Muscle layer of colon (tissue), 2 donors: ENCODE measurements at regions not wholly inside any gene's neighbourhood (a gene's known extent, or its start where the extent isn't known, plus 50 kb on each side); places are given as distances from the start of the nearest gene placed in this dataset.

ENCODE experiments used
- H3K27ac ChIP-seq: one replicate; pipeline ENCODE4 v1.7.0; 2013; ENCODE audit warnings: low read depth, mild to moderate bottlenecking, low read length, moderate library complexity
- H3K27me3 ChIP-seq, 2 donors: one replicate each; pipeline ENCODE4 v1.7.0; 2013; ENCODE audit warnings: low read length in 2 of 2, mild to moderate bottlenecking in 2 of 2; ENCODE audit not compliant: insufficient read depth in 2 of 2, control insufficient read depth in 1 of 2
- H3K36me3 ChIP-seq: one replicate; pipeline ENCODE4 v1.7.0; 2013; ENCODE audit warnings: mild to moderate bottlenecking, low read length; ENCODE audit not compliant: insufficient read depth
- H3K4me1 ChIP-seq: one replicate; pipeline ENCODE4 v1.7.0; 2013; ENCODE audit warnings: mild to moderate bottlenecking, low read length; ENCODE audit not compliant: insufficient read depth
- H3K4me3 ChIP-seq, 2 donors: one replicate each; pipeline ENCODE4 v1.7.0; 2013; ENCODE audit warnings: low read length in 2 of 2, low read depth in 1 of 2, mild to moderate bottlenecking in 1 of 2, moderate library complexity in 1 of 2
- H3K9ac ChIP-seq: one replicate; pipeline ENCODE4 v1.7.0; 2013; ENCODE audit warnings: low read length
- H3K9me3 ChIP-seq: one replicate; pipeline ENCODE4 v1.7.0; 2013; ENCODE audit warnings: mild to moderate bottlenecking, low read length
- donor health status: abdominal sarcoma.
- donor health status: Adenocarcinoma of cecum.

DNA sequence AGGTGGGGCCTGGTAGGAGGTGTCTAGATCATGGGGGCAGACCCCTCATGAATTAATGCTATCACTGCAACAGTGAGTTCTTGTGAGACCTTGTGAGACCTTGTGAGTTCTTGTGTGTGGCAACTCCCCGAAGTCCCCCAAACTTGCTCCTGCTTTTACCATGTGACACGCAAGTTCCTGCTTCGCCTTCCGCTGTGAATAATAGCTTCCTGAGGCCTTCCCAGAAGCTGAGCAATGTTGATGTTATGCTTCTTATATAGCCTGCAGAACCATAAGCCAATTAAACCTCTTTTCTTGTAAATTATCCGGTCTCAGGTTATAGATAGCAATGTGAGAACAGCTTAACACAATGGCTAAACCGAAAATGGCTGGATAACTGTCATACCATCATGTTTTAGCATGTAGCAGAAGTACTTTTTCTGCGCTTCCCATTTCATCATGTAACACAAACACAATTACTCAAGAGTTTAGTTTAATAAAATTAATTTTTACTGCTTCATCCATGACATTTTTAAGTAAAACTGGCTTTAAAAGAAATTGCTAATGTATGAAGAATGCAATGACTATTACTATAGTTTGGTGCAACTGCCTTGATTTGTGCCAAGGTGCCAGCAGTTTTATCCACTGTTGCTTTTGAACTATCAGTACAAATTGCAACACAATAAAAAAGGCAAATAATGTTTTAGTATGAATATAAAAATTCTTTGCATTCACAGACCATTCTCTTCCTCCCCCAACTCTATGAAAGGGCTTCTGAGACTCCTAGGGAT lies 87.7 kb upstream of the TMEM168 start:
- H3K9me3 ChIP-seq, result no peaks in the 10 kb centered on the region
- no peaks in the 10 kb centered on the region for H3K4me1 ChIP-seq
- H3K27me3 ChIP-seq, result no peaks in the 10 kb centered on the region
- no peaks in the 10 kb centered on the region for H3K36me3 ChIP-seq
- no peak overlapping the region for H3K9ac ChIP-seq
- H3K27ac ChIP-seq, result no peak overlapping the region
- H3K4me3 ChIP-seq, result no peak overlapping the region

DNA sequence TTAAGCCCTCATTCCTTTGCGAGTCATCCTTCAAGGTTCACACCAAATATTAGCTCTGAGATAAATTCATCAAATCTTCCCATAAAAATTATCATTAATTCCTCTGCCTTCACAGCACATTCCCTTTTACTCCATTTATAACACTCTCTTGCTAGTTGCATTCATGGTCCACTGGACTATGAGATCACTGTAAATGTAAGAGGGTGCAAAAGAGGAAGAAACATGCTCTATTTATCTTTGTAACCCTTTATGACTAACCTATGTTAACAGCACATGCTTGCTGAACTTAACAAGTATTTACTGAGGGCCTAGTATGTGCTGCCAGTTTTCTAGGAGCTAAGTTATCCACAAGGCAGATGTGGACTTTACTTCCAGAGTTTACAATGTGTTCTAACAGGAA lies 86.7 kb upstream of the TMEM168 start:
- H3K27me3 ChIP-seq, result no peaks in the 10 kb centered on the region
- no peak overlapping the region for H3K9ac ChIP-seq
- H3K36me3 ChIP-seq, result no peaks in the 10 kb centered on the region
- no peak overlapping the region for H3K4me3 ChIP-seq
- H3K4me1 ChIP-seq, result no peaks in the 10 kb centered on the region
- H3K27ac ChIP-seq, result no peak overlapping the region
- H3K9me3 ChIP-seq, result no peaks in the 10 kb centered on the region

DNA sequence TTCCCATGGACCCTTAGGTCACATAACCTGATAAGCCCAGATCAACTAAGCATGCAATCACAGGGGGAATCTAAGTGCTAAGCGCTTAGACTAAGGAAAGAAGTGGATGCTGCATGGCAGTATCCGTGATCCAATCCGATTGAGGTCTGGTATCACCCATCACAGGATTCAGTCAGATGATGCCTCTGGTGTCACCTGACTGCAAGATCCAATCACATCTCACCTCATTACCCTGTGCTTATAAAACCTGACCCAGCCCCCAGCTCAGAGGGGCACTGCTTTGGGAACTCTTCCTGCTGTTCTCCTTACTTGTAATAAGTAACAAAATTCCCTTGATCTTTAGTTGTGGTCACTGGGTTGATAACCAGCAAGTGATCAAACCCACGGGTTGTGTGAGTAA lies 84.7 kb upstream of the TMEM168 start:
- H3K9me3 ChIP-seq, result no peaks in the 10 kb centered on the region
- H3K36me3 ChIP-seq, result no peaks in the 10 kb centered on the region
- no peak overlapping the region for H3K27ac ChIP-seq
- no peak overlapping the region for H3K4me3 ChIP-seq
- H3K9ac ChIP-seq, result no peak overlapping the region
- H3K4me1 ChIP-seq, result no peaks in the 10 kb centered on the region
- no peaks in the 10 kb centered on the region for H3K27me3 ChIP-seq

DNA sequence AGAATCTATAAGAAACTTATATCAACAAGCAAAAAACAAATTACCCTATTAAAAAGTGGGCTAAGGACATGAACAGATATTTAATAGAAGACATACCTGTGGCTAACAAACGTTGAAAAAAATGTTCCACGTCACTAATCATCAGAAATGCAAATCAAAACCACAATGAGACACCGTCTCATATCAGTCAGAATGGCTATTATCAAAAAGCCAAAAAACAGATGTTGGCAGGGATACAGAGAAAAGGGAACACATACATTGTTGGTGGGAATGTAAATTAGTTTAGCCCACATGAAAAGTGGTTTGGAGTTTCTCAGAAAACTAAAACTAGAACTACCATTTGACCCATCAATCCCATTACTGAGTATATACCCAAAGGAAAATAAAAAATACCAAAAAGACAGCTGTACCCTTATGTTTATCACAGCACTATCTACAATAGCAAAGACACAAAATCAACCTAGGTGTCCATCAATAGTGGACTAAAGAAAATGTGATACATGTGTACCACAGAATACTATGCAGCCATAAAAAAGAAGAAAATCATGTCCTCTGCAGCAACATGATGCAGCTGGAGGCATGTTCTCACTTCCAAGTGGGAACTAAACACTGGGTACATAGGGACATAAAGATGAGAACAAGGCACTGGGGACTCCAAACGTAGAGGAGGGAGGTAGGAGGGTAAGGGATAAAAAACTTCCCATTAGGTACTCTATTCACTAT lies 83.8 kb upstream of the TMEM168 start:
- no peaks in the 10 kb centered on the region for H3K9me3 ChIP-seq
- no peaks in the 10 kb centered on the region for H3K36me3 ChIP-seq
- no peaks in the 10 kb centered on the region for H3K27me3 ChIP-seq
- H3K27ac ChIP-seq, result no peak overlapping the region
- no peaks in the 10 kb centered on the region for H3K4me1 ChIP-seq
- no peak overlapping the region for H3K4me3 ChIP-seq
- H3K9ac ChIP-seq, result no peak overlapping the region

GRCh38 chr7:112869111-112869774 lies 79.0 kb upstream of the TMEM168 start:
- Histone ChIP-seq H3K27me3 (no peaks in the 10 kb centered on the region), H3K36me3 (no peaks in the 10 kb centered on the region), H3K9ac (no peak overlapping the region), H3K4me1 (peaks cover 8% of the 10 kb centered on the region), H3K4me3 (no peak overlapping the region), H3K9me3 (no peaks in the 10 kb centered on the region), H3K27ac (no peak overlapping the region)

DNA sequence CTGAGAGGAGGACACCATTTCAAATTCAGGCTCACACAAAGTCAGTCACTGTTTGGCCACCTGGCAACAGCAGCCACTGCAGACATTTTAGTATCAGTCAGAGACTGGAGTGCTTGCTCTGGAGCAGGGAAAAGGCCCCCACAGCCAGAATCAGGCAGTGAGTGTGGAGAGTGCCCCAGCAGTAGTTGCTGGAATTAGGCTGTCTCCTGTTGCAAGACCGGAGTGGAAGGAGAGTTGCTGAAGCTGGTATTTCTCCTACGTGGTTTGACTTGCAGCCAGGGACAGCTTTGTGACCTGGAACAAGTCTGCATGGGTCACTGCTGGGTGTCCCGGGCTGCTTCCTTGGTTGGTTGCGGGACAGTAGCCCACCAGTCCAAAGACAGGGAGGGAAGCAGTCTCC lies 78.4 kb upstream of the TMEM168 start:
- Histone ChIP-seq H3K9ac (no peak overlapping the region), H3K27ac (no peak overlapping the region), H3K4me1 (peaks cover 8% of the 10 kb centered on the region), H3K27me3 (no peaks in the 10 kb centered on the region), H3K4me3 (no peak overlapping the region), H3K36me3 (no peaks in the 10 kb centered on the region), H3K9me3 (no peaks in the 10 kb centered on the region)

DNA sequence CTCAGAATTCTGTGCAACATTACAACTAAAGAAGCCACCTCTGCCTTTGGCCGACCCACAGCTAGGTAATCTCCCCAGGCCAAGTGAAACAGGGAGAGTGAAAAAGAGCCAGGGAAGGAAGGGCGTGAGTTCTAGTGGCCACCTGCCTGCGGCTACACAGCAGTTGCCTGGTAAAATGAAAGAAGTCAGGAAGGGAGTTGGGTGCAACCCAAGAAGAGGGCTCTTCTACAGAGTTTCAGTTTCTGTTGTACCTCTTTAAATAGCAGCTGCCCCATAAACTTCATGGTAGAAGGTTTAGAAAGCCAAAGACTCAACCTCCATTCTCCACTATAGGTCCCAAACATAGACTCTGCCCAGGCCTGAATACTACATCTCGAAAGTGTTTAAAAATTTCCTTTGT lies 76.2 kb upstream of the TMEM168 start:
- no peaks in the 10 kb centered on the region for H3K36me3 ChIP-seq
- H3K4me1 ChIP-seq, result peaks cover 8% of the 10 kb centered on the region
- H3K27ac ChIP-seq, result no peak overlapping the region
- no peak overlapping the region for H3K4me3 ChIP-seq
- H3K27me3 ChIP-seq, result no peaks in the 10 kb centered on the region
- no peak overlapping the region for H3K9ac ChIP-seq
- H3K9me3 ChIP-seq, result no peaks in the 10 kb centered on the region

DNA sequence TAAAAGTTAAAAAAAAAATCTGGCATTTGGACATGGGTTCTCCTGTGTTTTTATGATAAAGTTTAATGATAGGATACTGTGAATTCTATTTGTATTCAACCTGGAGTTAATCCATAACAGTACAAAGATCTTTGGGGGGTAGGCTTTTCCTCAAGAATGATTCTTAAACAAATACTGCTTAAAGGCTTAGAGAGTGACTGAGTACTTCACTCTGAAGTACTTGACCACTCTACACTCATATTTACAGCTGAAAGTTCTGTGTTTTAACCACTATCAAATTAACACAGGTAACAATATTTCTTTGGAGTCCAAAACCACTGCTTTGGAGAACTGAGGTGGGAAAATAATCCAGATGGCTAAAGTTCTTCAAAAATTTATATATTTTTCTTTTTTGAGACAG lies 74.2 kb upstream of the TMEM168 start:
- Histone ChIP-seq H3K4me1 (peaks cover 8% of the 10 kb centered on the region), H3K36me3 (no peaks in the 10 kb centered on the region), H3K9ac (no peak overlapping the region), H3K4me3 (no peak overlapping the region), H3K27ac (no peak overlapping the region), H3K27me3 (no peaks in the 10 kb centered on the region), H3K9me3 (no peaks in the 10 kb centered on the region)

DNA sequence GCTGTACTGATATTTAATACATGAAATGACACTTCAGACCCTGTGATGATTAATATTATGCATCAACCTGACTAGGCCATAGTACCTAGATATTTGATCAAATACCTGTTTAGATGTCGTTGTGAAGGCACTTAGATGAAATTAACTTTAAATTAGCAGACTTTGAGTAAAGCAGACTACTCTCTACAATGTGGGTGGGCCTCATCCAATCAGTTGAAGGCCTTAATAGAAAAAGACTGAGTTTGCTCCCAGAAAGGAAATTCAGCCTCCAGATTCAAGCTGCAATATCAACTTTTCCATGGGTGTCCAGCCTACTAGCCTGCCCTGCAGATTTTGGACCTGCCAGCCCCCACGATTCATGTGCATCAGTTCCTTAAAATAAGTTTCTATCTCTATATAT lies 68.6 kb upstream of the TMEM168 start:
- H3K9ac ChIP-seq, result no peak overlapping the region
- H3K36me3 ChIP-seq, result no peaks in the 10 kb centered on the region
- no peaks in the 10 kb centered on the region for H3K27me3 ChIP-seq
- H3K9me3 ChIP-seq, result no peaks in the 10 kb centered on the region
- no peak overlapping the region for H3K4me3 ChIP-seq
- no peaks in the 10 kb centered on the region for H3K4me1 ChIP-seq
- no peak overlapping the region for H3K27ac ChIP-seq

- H3K9me3 ChIP-seq, result no peaks in the 10 kb centered on the region
Observed at GRCh38 chr7:112855227-112855626, 65.0 kb upstream of the TMEM168 start.

GRCh38 chr7:112854169-112854568 lies 64.0 kb upstream of the TMEM168 start:
- Histone ChIP-seq H3K36me3 (no peaks in the 10 kb centered on the region), H3K27ac (no peak overlapping the region), H3K4me1 (no peaks in the 10 kb centered on the region), H3K9ac (no peak overlapping the region), H3K9me3 (no peaks in the 10 kb centered on the region), H3K4me3 (no peak overlapping the region), H3K27me3 (no peaks in the 10 kb centered on the region)

More at GRCh38 chr7:112855227-112855626, 65.0 kb upstream of the TMEM168 start:
- H3K4me1 ChIP-seq, result no peaks in the 10 kb centered on the region
- H3K9ac ChIP-seq, result no peak overlapping the region
- no peaks in the 10 kb centered on the region for H3K36me3 ChIP-seq
- H3K27ac ChIP-seq, result no peak overlapping the region
- H3K4me3 ChIP-seq, result no peak overlapping the region
- H3K27me3 ChIP-seq, result no peaks in the 10 kb centered on the region
